DND-41 (cell line): ENCODE measurements at regions not wholly inside any gene's neighbourhood (a gene's known extent, or its start where the extent isn't known, plus 50 kb on each side); places are given as distances from the start of the nearest gene placed in this dataset.
A peak's percentile ranks its signal among the peaks of the same experiment; 100 is the strongest.

Source experiments
- ATAC-seq: fragments of 200-7000 bp; cut with Tn5 transposase; 3 replicates; pipeline ENCODE4 v1.9.1; 2021; ENCODE audit warnings: low read depth; ENCODE audit not compliant: insufficient read depth
- DNase-seq: peaks from one replicate; pipeline ENCODE4 v3.0.0-alpha.2; 2020
- H2AFZ ChIP-seq: 2 replicates; pipeline ENCODE4 v1.6.0; 2012; ENCODE audit warnings: low read depth, low read length
- H3K27ac ChIP-seq: 2 replicates; pipeline ENCODE4 v1.5.1; 2012; ENCODE audit warnings: low read length, inconsistent platforms
- H3K27me3 ChIP-seq: fragments of 200-600 bp; sonication (generic); 2 replicates; pipeline ENCODE4 v1.6.0; 2012; ENCODE audit warnings: low read length, mild to moderate bottlenecking, inconsistent platforms; ENCODE audit not compliant: insufficient read depth, poor library complexity
- H3K36me3 ChIP-seq: 2 replicates; pipeline ENCODE4 v1.5.1; 2012; ENCODE audit warnings: low read length, inconsistent platforms; ENCODE audit not compliant: insufficient read depth
- H3K4me1 ChIP-seq: 2 replicates; pipeline ENCODE4 v1.5.1; 2012; ENCODE audit warnings: mild to moderate bottlenecking, low read length; ENCODE audit not compliant: insufficient read depth
- H3K4me2 ChIP-seq: 2 replicates; pipeline ENCODE4 v1.6.0; 2012; ENCODE audit warnings: mild to moderate bottlenecking, moderate library complexity, low read length, inconsistent platforms; ENCODE audit not compliant: insufficient read depth
- H3K4me3 ChIP-seq, 2 experiments: fragments of 200-600 bp in 1 of 2; shearing (Covaris generic) in 1 of 2; 2 replicates each; pipeline ENCODE4 v1.5.1; 2012 to 2016; ENCODE audit warnings: inconsistent platforms in 2 of 2, low read length in 2 of 2, mild to moderate bottlenecking in 2 of 2, low read depth in 1 of 2, moderate library complexity in 1 of 2
- H3K79me2 ChIP-seq: 2 replicates; pipeline ENCODE4 v1.6.0; 2012; ENCODE audit warnings: low read length, inconsistent platforms; ENCODE audit not compliant: insufficient read depth
- H3K9ac ChIP-seq: 2 replicates; pipeline ENCODE4 v1.6.0; 2012; ENCODE audit warnings: low read depth, mild to moderate bottlenecking, inconsistent platforms, low read length, moderate library complexity
- H3K9me3 ChIP-seq: 2 replicates; pipeline ENCODE4 v1.5.1; 2012; ENCODE audit warnings: low read length, moderate library complexity, mild to moderate bottlenecking, inconsistent platforms; ENCODE audit not compliant: insufficient read depth, severe bottlenecking
- H4K20me1 ChIP-seq: 2 replicates; pipeline ENCODE4 v1.6.0; 2012; ENCODE audit warnings: low read length; ENCODE audit not compliant: insufficient read depth
- EZH2 ChIP-seq: IDR thresholded peaks from 3 replicates; pipeline ENCODE4 v1.6.1; 2012; ENCODE audit warnings: borderline replicate concordance, low read depth, mild to moderate bottlenecking, moderate library complexity, low read length, inconsistent platforms; ENCODE audit not compliant: severe bottlenecking
- TF ChIP-seq, protein P1 (sequence below): IDR thresholded peaks from 2 replicates; pipeline ENCODE4 v1.5.1; 2012; ENCODE audit warnings: borderline replicate concordance, low read length, moderate library complexity, mild to moderate bottlenecking; ENCODE audit not compliant: poor library complexity, severe bottlenecking; ENCODE audit errors: extremely low read depth

DNA sequence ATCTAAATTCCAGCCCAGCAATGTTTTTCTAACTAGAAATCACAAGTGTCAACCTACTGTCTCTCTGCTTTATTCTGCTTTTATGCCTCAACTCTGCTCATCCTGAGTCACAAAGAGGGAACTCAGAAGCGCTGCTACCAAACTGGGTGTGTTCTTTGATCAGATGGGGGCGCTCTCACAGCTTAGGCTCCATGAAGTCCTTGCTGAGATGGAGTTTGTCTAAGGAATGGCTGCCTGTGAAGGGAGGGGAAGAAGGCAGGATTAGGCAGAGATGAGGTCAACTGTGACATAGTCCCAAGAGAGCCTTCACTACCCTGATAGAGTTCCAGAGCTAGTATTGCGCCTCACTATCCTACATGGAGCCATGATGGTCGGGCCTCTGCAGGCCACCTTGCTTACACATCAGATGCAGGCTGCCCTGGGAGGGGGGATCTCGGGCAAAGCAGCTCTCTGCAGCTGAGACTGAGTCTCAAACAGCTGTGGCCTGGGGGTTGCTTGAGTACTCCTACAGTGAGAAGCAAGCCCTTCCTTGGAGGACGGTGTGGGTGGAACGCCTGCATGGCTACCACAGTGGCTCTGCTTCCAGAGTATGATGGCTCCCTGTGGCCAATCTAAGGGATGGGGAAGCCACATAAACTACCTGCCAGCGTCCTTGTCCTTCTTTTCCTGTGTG, 219.9 kb downstream of the CCNG2 start:
- no peak overlapping the region for H3K4me3 ChIP-seq
- H3K9me3 ChIP-seq, result no peaks in the 10 kb centered on the region
- no peak for TF ChIP-seq EZH2
- TF ChIP-seq, protein P1, sequence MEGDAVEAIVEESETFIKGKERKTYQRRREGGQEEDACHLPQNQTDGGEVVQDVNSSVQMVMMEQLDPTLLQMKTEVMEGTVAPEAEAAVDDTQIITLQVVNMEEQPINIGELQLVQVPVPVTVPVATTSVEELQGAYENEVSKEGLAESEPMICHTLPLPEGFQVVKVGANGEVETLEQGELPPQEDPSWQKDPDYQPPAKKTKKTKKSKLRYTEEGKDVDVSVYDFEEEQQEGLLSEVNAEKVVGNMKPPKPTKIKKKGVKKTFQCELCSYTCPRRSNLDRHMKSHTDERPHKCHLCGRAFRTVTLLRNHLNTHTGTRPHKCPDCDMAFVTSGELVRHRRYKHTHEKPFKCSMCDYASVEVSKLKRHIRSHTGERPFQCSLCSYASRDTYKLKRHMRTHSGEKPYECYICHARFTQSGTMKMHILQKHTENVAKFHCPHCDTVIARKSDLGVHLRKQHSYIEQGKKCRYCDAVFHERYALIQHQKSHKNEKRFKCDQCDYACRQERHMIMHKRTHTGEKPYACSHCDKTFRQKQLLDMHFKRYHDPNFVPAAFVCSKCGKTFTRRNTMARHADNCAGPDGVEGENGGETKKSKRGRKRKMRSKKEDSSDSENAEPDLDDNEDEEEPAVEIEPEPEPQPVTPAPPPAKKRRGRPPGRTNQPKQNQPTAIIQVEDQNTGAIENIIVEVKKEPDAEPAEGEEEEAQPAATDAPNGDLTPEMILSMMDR, result no peak
- DNase-seq, result no peak
- no peaks in the 10 kb centered on the region for H3K4me1 ChIP-seq
- no peaks in the 10 kb centered on the region for H3K36me3 ChIP-seq
- no peak overlapping the region for H3K9ac ChIP-seq
- H3K4me2 ChIP-seq, result no peak overlapping the region
- H3K79me2 ChIP-seq, result no peaks in the 10 kb centered on the region
- peaks cover 9% of the 10 kb centered on the region for H3K27me3 ChIP-seq
- no peak for ATAC-seq
- H4K20me1 ChIP-seq, result no peaks in the 10 kb centered on the region
- H2AFZ ChIP-seq, result no peak overlapping the region
- H3K27ac ChIP-seq, result no peak overlapping the region

DNA sequence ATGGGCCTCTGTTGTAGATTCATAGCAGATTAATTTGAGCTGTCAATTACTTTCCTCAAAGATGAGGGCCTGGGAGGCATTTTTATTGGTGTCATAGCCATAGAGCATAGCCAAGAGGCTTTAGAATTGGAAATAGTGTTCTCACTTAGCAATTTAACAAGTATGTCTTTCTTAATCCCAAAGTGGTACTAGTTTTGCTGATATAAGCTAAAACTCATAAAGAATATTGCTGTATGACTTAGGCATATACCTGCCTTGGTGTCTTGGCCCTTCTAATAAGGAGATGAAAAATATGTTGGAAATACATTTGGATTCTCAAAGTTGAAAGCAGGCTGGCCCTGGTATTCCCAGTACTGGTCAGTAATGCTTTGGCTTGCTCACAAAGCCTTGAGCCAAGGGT, 221.5 kb upstream of the CXCL13 start:
- H3K4me3 ChIP-seq, result no peak overlapping the region
- H3K9ac ChIP-seq, result no peak overlapping the region
- no peak for ATAC-seq
- H4K20me1 ChIP-seq, result no peaks in the 10 kb centered on the region
- H2AFZ ChIP-seq, result no peak overlapping the region
- no peak for DNase-seq
- peaks cover under 1% of the 10 kb centered on the region for H3K27me3 ChIP-seq
- no peaks in the 10 kb centered on the region for H3K4me1 ChIP-seq
- H3K79me2 ChIP-seq, result no peaks in the 10 kb centered on the region
- H3K36me3 ChIP-seq, result no peaks in the 10 kb centered on the region
- TF ChIP-seq, protein P1, result no peak
- no peak for TF ChIP-seq EZH2
- no peak overlapping the region for H3K27ac ChIP-seq
- H3K9me3 ChIP-seq, result no peaks in the 10 kb centered on the region
- H3K4me2 ChIP-seq, result no peak overlapping the region

DNA sequence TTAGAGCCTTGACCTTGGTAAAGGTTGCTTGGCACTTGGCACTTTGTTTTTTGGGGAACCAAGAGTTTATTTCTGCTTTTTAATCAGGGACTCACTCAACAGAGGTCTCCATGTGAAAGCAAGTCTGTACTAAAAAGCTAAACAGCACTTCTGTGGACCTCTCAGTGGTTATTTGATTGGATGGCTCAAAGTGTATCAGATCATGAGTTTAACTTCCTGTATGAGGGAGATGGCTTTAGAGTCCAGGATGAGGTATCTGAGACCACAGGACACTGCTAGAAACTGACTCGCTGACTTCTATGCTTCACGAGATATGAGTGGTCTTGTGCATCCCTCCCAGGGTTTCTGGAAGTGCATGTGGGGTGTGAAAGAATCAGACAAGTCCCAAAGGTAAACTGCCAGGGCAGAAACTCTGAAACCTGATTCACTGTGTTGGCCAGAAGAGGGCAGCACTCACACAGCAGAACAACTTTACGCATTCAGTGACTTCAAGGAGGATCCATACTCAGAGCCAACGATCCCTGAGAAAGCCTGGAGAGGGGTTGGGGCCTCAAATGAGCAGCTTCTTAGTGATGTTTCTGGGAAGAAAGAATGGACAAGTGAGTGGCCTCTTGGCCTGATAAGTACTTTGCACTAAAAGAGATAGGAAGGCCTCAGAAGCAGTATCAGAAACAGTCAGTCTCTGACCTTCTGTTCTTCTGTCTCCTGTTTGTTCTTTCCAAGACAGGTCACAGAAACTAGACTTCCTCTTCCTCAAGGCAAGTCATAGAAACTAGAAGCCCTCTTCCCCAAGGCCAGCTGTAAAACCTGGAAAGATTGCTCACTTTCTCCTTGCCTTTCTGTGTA, 220.3 kb upstream of the CXCL13 start:
- Histone ChIP-seq H3K79me2 (no peaks in the 10 kb centered on the region), H3K4me1 (no peaks in the 10 kb centered on the region), H3K9ac (no peak overlapping the region), H3K27ac (no peak overlapping the region), H3K36me3 (no peaks in the 10 kb centered on the region), H3K4me2 (no peak overlapping the region), H3K4me3 (no peak overlapping the region), H4K20me1 (no peaks in the 10 kb centered on the region), H3K27me3 (no peaks in the 10 kb centered on the region), H2AFZ (no peak overlapping the region), H3K9me3 (no peaks in the 10 kb centered on the region)
- no peak for TF ChIP-seq EZH2
- TF ChIP-seq, protein P1, result peak; percentile 85
- DNase-seq (peak; percentile 56), ATAC-seq (peak; percentile 83)
